HEK293T (cell line): ENCODE measurements at regions not wholly inside any gene's neighbourhood (a gene's known extent, or its start where the extent isn't known, plus 50 kb on each side); places are given as distances from the start of the nearest gene placed in this dataset.

ENCODE experiments used
- ARNT ChIP-seq: fragments of 450-650 bp; IDR thresholded peaks from 2 replicates; pipeline ENCODE4 v1.6.1; 2017; ENCODE audit warnings: mild to moderate bottlenecking
- BHLHE40 ChIP-seq: fragments of 450-650 bp; IDR thresholded peaks from 2 replicates; pipeline ENCODE4 v1.6.1; 2016; ENCODE audit warnings: mild to moderate bottlenecking, moderate library complexity, borderline replicate concordance
- ELF4 ChIP-seq: fragments of 450-650 bp; IDR thresholded peaks from 2 replicates; pipeline ENCODE4 v1.6.1; 2017; ENCODE audit warnings: antibody characterized with exemption
- FOXA1 ChIP-seq: fragments of 450-650 bp; IDR thresholded peaks from 2 replicates; pipeline ENCODE4 v1.6.1; 2016; ENCODE audit warnings: mild to moderate bottlenecking
- FOXM1 ChIP-seq: fragments of 450-650 bp; IDR thresholded peaks from 2 replicates; pipeline ENCODE4 v1.6.1; 2017; ENCODE audit warnings: mild to moderate bottlenecking, borderline replicate concordance
- HDGF ChIP-seq: fragments of 450-650 bp; IDR thresholded peaks from 2 replicates; pipeline ENCODE4 v1.6.1; 2017; ENCODE audit warnings: antibody characterized with exemption, borderline replicate concordance
- LEF1 ChIP-seq: fragments of 450-650 bp; IDR thresholded peaks from 2 replicates; pipeline ENCODE4 v1.6.1; 2017; ENCODE audit warnings: mild to moderate bottlenecking, borderline replicate concordance
- NFRKB ChIP-seq: fragments of 450-650 bp; IDR thresholded peaks from 2 replicates; pipeline ENCODE4 v1.6.1; 2016; ENCODE audit warnings: mild to moderate bottlenecking, moderate library complexity
- PKNOX1 ChIP-seq: fragments of 450-650 bp; IDR thresholded peaks from 2 replicates; pipeline ENCODE4 v1.6.1; 2016
- SP1 ChIP-seq: fragments of 450-650 bp; IDR thresholded peaks from 2 replicates; pipeline ENCODE4 v1.6.1; 2017
- SUZ12 ChIP-seq: fragments of 450-650 bp; IDR thresholded peaks from 2 replicates; pipeline ENCODE4 v1.6.1; 2016; ENCODE audit warnings: mild to moderate bottlenecking
- ZNF384 ChIP-seq: fragments of 450-650 bp; IDR thresholded peaks from 2 replicates; pipeline ENCODE4 v1.6.1; 2016

GRCh38 chr12:14264316-14264715, 101.2 kb upstream of the ATF7IP start:
- no peak for TF ChIP-seq SP1
- no peak for TF ChIP-seq ARNT
- TF ChIP-seq PKNOX1: no peak
- TF ChIP-seq NFRKB: no peak
- no peak for TF ChIP-seq FOXA1
- TF ChIP-seq SUZ12: no peak
- no peak for TF ChIP-seq BHLHE40
- TF ChIP-seq HDGF: no peak
- TF ChIP-seq FOXM1: no peak
- no peak for TF ChIP-seq ELF4
- TF ChIP-seq LEF1: no peak
- no peak for TF ChIP-seq ZNF384
